Pancreas (tissue), 10 donors: ENCODE measurements at regions not wholly inside any gene's neighbourhood (a gene's known extent, or its start where the extent isn't known, plus 50 kb on each side); places are given as distances from the start of the nearest gene placed in this dataset.

Source experiments
- ATAC-seq, 4 donors: fragments of 200-7000 bp; cut with Tn5 transposase; one replicate each; pipeline versions ENCODE4 v1.8.0 to v1.9.1; 2020; ENCODE audit warnings: mild to moderate bottlenecking in 4 of 4, moderate library complexity in 4 of 4
- DNase-seq, 6 donors: peaks; one replicate each; pipeline ENCODE4 v3.0.0-alpha.2; 2020
- FAIRE-seq: peaks from 2 replicates; lab custom pipeline; 2012; peaks lifted over from hg19 to GRCh38; lab: Jason Lieb, UNC
- H3K27ac ChIP-seq, 4 donors: fragments of 200-600 bp; sonication (generic); 1 replicate in 3 of 4; 2 replicates in 1 of 4; pipeline versions ENCODE4 v1.5.0 to v1.8.0; 2020
- H3K27me3 ChIP-seq, 4 donors: fragments of 200-600 bp; one replicate each; pipeline ENCODE4 v1.8.0; 2021
- H3K36me3 ChIP-seq, 3 donors: fragments of 200-600 bp; sonication (generic) in 1 of 3; one replicate each; pipeline versions ENCODE4 v1.5.0 to v1.8.0; 2020 to 2021
- H3K4me1 ChIP-seq, 3 donors: fragments of 200-600 bp; one replicate each; pipeline ENCODE4 v1.8.0; 2021
- H3K4me3 ChIP-seq, 4 donors: fragments of 200-600 bp; sonication (generic) in 2 of 4; one replicate each; pipeline versions ENCODE4 v1.5.0 to v1.8.0; 2020 to 2021
- H3K9me3 ChIP-seq, 4 donors: fragments of 200-600 bp; one replicate each; pipeline ENCODE4 v1.8.0; 2021
- WGBS, 2 donors: extraction: QIAGEN DNeasy Blood & Tissue Kit; methylation state at CpG; one replicate each; pipeline ENCODE4 v1.1.7; 2013; 5-methylcytosine and 5-hydroxymethylcytosine counted together
- intact Hi-C, 3 donors: fragments of 100-400 bp; cut with DNase I; formaldehyde crosslinking; loops; one replicate each; pipeline versions ENCODE4 v1.11.1 to v1.14.2; 2022
- TF ChIP-seq, protein P1 (sequence below), 4 donors: fragments of 200-600 bp; sonication (generic) in 3 of 4; IDR thresholded peaks; one replicate each; pipeline versions ENCODE4 v1.5.0 to v1.8.0; 2021; ENCODE audit warnings: antibody characterized with exemption in 4 of 4
- donor health status: healthy with polysubstance abuse.
- donor health status: DM: no; HTN: no; CAD: no; lungs with moderate emphysema.
- donor health status: DM: no; HTN: no; CAD: no.
- donor health status: control.
- donor health status: control.
- donor health status: Bipolar disorder and iron deficiency.
- donor health status: DM: yes; HTN: yes; CAD: no.
- donor health status: DM: no; HTN: no; CAD: no.
- donor health status: DM: no; HTN: no; CAD: no.
- donor health status: DM: yes; HTN: yes; CAD: no.

DNA sequence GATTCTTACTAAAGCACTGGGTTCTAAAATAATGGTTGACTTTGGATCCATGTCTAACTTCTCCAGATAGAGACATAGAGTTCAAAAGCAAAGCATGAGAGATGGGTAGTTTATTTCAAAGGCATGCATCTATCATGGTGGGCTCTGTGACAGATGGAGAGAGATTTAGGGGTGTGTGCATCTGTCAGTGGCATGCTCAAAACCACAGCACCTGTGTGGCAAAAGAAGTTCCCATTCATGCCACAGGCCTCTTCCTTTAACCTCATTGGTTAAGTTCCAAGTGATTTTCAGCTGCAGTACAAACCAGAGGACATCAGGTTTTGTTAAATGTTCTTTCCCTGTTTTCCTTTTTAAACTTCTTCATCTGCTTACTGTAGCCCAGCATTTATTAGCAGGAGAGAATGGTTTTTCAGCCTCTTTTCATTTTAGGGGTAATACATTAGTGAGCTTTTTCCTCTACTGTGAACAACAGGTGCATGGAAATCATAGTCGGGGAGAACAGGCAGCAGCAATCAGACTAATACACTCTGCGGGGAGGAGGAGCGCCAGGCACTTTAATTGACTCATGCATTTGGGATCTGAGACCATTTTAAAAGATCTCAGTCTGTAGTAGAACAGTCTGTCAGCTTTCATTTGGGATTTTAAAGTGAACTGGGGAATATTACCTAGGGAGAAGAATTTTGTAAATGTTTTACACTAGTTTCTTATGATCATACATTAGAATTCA is 52.4 kb upstream of the UPP2 start:
- FAIRE-seq (no peak), DNase-seq (no peak), ATAC-seq (no peak)
- intact Hi-C loops, result no loop called here
- TF ChIP-seq, protein P1, sequence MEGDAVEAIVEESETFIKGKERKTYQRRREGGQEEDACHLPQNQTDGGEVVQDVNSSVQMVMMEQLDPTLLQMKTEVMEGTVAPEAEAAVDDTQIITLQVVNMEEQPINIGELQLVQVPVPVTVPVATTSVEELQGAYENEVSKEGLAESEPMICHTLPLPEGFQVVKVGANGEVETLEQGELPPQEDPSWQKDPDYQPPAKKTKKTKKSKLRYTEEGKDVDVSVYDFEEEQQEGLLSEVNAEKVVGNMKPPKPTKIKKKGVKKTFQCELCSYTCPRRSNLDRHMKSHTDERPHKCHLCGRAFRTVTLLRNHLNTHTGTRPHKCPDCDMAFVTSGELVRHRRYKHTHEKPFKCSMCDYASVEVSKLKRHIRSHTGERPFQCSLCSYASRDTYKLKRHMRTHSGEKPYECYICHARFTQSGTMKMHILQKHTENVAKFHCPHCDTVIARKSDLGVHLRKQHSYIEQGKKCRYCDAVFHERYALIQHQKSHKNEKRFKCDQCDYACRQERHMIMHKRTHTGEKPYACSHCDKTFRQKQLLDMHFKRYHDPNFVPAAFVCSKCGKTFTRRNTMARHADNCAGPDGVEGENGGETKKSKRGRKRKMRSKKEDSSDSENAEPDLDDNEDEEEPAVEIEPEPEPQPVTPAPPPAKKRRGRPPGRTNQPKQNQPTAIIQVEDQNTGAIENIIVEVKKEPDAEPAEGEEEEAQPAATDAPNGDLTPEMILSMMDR (IDR thresholded peaks at IDR 0.05), result no peak
- Histone ChIP-seq H3K27me3 (no peaks in the 10 kb centered on the region), H3K4me1 (no peaks in the 10 kb centered on the region), H3K36me3 (no peaks in the 10 kb centered on the region), H3K27ac (no peak overlapping the region), H3K9me3 (no peaks in the 10 kb centered on the region), H3K4me3 (no peak overlapping the region)
- WGBS, 2 donors, result 88 to 89% methylated on average over 3 of the region's 3 CpGs

DNA sequence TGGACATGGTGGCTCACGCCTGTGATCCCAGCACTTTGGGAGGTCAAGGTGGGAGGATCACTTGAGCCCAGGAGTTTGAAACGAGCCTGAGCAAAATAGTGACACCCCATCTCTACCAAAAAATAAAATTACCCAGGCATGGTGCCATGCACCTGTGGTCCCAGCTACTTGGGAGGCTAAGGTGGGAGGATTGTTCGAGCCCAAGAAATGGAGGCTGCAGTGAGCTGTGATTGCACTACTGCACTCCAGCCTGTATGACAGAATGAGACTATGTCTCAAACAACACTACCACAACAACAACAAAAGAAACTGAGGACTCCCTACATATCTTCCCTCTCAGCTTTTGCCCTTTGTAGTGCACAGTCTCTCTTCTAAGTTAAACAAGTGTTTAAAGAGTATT is 53.3 kb upstream of the UPP2 start:
- intact Hi-C loops, result no loop called here
- ATAC-seq, result no peak
- no peaks in the 10 kb centered on the region for H3K27me3 ChIP-seq
- H3K9me3 ChIP-seq, result no peaks in the 10 kb centered on the region
- no peaks in the 10 kb centered on the region for H3K36me3 ChIP-seq
- no peak overlapping the region for H3K4me3 ChIP-seq
- TF ChIP-seq, protein P1 (IDR thresholded peaks at IDR 0.05), result no peak
- WGBS, 2 donors, result 87 to 89% methylated on average over 3 of the region's 3 CpGs
- FAIRE-seq, result no peak
- DNase-seq, result no peak
- no peaks in the 10 kb centered on the region for H3K4me1 ChIP-seq
- no peak overlapping the region for H3K27ac ChIP-seq

- intact Hi-C loops, result no loop called here
- FAIRE-seq (no peak), ATAC-seq (no peak), DNase-seq (no peak)
- no peaks in the 10 kb centered on the region for H3K4me1 ChIP-seq
- H3K9me3 ChIP-seq, result no peaks in the 10 kb centered on the region
- no peaks in the 10 kb centered on the region for H3K36me3 ChIP-seq
- H3K4me3 ChIP-seq, result no peak overlapping the region
- TF ChIP-seq, protein P1 (IDR thresholded peaks at IDR 0.05), result no peak
- WGBS, 2 donors, result 74 to 82% methylated on average over 5 of the region's 5 CpGs
- H3K27ac ChIP-seq, result no peak overlapping the region
- no peaks in the 10 kb centered on the region for H3K27me3 ChIP-seq
These were observed 54.5 kb upstream of the UPP2 start for GRCh38 chr2:158047156-158047611.

DNA sequence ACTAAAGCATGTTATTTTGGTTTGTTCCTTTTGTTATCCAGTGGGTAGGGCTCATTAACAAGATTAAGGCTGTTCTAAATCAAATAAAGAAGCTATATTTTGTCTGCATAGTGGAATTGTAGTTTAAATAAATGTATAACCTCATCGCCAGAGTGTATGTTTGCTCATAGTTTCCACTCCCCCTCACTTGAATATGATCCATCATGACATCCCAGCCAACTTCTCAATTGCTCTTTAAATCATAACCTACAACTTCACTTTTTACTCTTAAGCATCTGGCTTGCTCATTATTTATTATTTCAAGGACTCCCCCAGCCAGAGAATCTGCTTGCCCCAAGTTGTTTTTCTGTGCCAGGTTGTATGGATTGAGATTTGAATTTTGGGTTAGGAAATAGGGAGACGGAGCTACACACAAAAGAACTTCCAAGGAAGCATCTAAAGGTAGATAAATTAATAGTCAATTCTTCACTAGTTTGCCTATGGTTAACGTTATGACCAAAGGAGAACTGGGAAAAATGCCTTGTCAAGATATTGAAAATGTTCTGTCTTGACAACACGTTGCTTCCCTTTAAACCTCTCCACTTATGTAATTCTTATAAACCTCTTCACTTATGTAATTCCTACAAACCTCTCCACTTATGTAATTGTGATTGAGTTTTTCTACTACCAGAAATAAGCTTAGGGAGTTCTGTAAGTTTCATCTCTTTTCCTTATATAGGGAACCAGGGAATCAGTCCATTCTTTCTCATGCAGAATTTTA is 55.4 kb upstream of the UPP2 start:
- Histone ChIP-seq H3K36me3 (no peaks in the 10 kb centered on the region), H3K9me3 (no peaks in the 10 kb centered on the region), H3K27ac (no peak overlapping the region), H3K27me3 (no peaks in the 10 kb centered on the region), H3K4me1 (no peaks in the 10 kb centered on the region), H3K4me3 (no peak overlapping the region)
- TF ChIP-seq, protein P1 (IDR thresholded peaks at IDR 0.05), result no peak
- no peak for FAIRE-seq
- no peak for DNase-seq
- ATAC-seq, result no peak
- intact Hi-C loops, result no loop called here
- 64 to 71% methylated on average over 4 of the region's 4 CpGs for WGBS, 2 donors

- Histone ChIP-seq H3K4me3 (no peak overlapping the region), H3K27me3 (no peaks in the 10 kb centered on the region), H3K27ac (no peak overlapping the region), H3K9me3 (no peaks in the 10 kb centered on the region), H3K4me1 (no peaks in the 10 kb centered on the region), H3K36me3 (no peaks in the 10 kb centered on the region)
- intact Hi-C loops, result no loop called here
- no peak for FAIRE-seq
- peak in 1 of 6 donors; percentile 20 for DNase-seq
- peak in 3 of 4 donors; percentile 52 to 76 (median 68) for ATAC-seq
- TF ChIP-seq, protein P1 (IDR thresholded peaks at IDR 0.05), result peak in 1 of 4 donors; percentile 20
- WGBS, 2 donors, result 70 to 82% methylated on average over 3 of the region's 3 CpGs
These were observed 56.3 kb upstream of the UPP2 start for GRCh38 chr2:158045362-158045761.
